ENCODE measurements at regions not wholly inside any gene's neighbourhood (a gene's known extent, or its start where the extent isn't known, plus 50 kb on each side); places are given as distances from the start of the nearest gene placed in this dataset.

DNA sequence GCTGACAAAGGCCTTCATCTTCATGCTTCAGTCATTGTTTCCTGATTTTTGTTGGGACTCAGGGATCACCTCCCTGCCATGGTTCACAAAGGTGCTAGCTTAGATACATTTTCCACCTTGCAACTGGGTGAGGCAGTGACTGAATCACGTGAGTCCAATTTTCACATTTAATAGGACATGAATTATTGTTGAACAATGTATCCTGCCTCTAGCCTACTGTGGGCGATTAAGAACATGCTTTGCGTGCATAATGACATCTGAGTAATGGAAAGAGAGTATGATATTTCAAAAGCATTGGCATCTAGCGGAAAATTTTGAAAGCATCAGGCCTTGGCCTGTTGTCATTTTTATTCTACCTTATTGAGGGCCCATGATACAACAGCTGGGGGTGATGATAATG is 199.2 kb upstream of the JAG1 start:
- DNase-seq (ENCODE audit: extremely low read depth, low read depth): no peak
- TF ChIP-seq, protein P1, sequence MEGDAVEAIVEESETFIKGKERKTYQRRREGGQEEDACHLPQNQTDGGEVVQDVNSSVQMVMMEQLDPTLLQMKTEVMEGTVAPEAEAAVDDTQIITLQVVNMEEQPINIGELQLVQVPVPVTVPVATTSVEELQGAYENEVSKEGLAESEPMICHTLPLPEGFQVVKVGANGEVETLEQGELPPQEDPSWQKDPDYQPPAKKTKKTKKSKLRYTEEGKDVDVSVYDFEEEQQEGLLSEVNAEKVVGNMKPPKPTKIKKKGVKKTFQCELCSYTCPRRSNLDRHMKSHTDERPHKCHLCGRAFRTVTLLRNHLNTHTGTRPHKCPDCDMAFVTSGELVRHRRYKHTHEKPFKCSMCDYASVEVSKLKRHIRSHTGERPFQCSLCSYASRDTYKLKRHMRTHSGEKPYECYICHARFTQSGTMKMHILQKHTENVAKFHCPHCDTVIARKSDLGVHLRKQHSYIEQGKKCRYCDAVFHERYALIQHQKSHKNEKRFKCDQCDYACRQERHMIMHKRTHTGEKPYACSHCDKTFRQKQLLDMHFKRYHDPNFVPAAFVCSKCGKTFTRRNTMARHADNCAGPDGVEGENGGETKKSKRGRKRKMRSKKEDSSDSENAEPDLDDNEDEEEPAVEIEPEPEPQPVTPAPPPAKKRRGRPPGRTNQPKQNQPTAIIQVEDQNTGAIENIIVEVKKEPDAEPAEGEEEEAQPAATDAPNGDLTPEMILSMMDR (IDR thresholded peaks at IDR 0.05; ENCODE audit: low read depth, low read length): no peak

DNA sequence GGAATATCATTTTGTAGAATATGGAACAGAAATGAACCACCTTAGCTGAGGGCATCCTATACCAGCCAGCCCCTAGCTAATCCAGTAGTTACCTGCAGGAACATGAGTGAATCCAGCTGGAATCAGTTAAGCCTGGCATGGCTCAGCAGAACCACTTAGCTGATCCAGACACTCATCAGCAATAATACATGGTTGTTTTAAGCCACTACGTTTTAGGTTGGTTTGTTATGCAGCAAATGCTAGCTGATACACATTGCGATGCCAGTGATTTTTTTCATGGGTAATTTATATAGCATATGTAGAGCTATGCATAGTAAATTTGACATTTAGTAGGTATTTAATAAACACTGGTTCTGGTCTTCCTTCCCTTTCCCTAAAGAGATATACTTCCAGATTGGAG is 201.9 kb upstream of the JAG1 start:
- DNase-seq (ENCODE audit: extremely low read depth, low read depth): no peak
- TF ChIP-seq, protein P1 (IDR thresholded peaks at IDR 0.05; ENCODE audit: low read depth, low read length): no peak

DNA sequence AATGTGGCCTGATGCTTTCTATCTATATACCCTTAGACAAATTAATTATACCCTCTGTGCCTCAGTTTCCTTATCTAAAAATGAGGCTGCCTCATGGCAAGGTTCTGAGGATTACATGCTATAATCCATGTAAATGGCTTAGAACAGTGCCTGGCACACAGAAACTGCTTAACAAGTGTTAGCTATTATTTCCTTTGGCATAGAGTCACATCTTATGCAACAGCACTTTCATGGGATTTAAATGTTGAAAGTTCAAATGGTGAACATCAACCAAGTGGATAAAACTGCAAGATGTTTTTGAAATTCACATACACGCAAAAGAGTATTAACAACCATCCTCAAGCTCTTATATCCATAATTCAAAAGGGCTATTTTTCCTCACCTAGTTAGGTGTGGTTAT is 202.8 kb upstream of the JAG1 start:
- TF ChIP-seq, protein P1 (IDR thresholded peaks at IDR 0.05; ENCODE audit: low read depth, low read length): no peak
- DNase-seq (ENCODE audit: extremely low read depth, low read depth): peak; percentile 40

DNA sequence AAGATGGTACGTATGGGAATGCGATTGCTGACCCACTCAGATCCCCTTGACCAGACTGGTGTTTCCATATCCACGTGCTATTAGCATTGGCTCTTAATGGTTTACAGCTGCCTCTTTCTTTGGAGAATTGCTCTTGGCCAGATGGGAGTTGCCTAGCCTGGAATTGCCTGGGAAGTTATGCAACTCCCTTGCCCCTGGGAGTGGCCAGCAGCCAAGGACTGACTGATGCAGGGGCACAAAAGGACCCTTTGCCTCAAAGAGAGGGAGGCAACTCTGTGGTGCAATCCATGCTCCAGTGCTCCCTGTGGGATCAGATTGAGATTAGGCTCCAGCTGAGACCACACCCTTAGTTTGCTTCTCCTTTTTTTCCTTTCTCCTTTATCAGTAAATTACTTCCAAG is 203.5 kb upstream of the JAG1 start:
- peak; percentile 29 for DNase-seq (ENCODE audit: extremely low read depth, low read depth)
- TF ChIP-seq, protein P1 (IDR thresholded peaks at IDR 0.05; ENCODE audit: low read depth, low read length): no peak

DNA sequence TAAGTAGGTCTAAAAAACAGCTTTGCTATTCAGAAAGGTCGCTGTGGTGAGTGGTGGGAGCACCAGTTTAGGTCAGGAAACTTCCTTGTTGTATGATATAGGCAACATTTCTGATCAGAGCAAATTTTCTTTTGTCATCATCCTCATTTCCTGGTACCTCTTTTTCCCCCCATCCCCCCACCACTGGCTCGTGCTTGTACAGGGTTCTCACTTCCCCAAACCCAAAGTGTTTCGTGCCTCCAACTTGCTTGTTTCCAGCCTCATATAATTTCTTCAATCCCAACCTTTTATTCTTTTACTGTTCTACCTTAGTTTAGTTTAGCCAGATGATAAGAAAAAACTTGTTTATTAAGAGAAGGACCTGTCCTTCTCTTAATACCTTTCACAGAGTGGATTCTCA is 209.4 kb upstream of the JAG1 start:
- TF ChIP-seq, protein P1 (IDR thresholded peaks at IDR 0.05; ENCODE audit: low read depth, low read length): no peak
- no peak for DNase-seq (ENCODE audit: extremely low read depth, low read depth)

DNA sequence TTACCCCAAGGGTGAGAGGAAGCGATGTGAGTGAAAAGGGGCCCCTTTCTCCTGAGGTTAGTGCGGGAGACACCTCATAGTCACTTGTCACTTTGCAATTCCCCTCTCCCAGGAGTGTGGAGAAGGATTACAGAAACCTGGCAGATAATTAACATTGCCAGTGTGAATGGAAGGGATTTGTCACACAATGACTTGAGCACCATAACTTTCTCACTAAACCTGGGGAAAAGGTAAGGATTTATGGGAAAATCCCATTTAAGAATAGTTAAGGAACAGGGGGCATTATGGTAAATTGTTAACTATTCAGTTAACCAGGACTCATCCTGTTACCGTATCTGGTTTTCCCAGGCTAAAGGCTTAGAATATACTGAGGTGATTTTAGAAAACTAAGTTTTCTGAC is 219.5 kb upstream of the JAG1 start:
- no peak for DNase-seq (ENCODE audit: extremely low read depth, low read depth)
- TF ChIP-seq, protein P1 (IDR thresholded peaks at IDR 0.05; ENCODE audit: low read depth, low read length): no peak

DNA sequence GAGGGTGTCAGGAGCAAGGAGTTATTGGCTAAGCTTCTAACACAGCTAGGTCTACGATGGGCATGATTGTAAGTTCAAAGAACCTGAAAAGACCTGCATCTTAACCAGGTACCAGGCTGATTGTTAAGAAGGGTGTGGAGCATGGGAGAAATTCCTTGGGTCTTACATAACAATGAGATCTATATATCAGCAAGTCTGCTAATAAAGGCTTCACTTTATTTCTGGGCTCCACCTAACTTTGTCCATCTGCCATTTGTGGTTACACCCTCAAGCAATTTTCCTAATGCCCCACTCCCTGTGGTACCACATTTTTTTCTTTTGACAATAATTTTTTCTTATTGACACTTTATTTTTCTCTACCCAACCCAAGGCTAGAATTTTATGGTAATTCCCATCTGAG is 223.5 kb upstream of the JAG1 start:
- TF ChIP-seq, protein P1 (IDR thresholded peaks at IDR 0.05; ENCODE audit: low read depth, low read length): no peak
- no peak for DNase-seq (ENCODE audit: extremely low read depth, low read depth)
